VCaP (cell line): ENCODE measurements at regions not wholly inside any gene's neighbourhood (a gene's known extent, or its start where the extent isn't known, plus 50 kb on each side); places are given as distances from the start of the nearest gene placed in this dataset.
A peak's percentile ranks its signal among the peaks of the same experiment; 100 is the strongest.

Source experiments
- H3K27ac ChIP-seq: fragments of 450-650 bp; 2 replicates; pipeline ENCODE4 v1.5.1; 2017
- TF ChIP-seq, protein P1 (sequence below): fragments of 450-650 bp; conservative IDR thresholded peaks from 2 replicates; pipeline ENCODE4 v1.5.1; 2017; ENCODE audit warnings: mild to moderate bottlenecking, moderate library complexity

- TF ChIP-seq, protein P1, sequence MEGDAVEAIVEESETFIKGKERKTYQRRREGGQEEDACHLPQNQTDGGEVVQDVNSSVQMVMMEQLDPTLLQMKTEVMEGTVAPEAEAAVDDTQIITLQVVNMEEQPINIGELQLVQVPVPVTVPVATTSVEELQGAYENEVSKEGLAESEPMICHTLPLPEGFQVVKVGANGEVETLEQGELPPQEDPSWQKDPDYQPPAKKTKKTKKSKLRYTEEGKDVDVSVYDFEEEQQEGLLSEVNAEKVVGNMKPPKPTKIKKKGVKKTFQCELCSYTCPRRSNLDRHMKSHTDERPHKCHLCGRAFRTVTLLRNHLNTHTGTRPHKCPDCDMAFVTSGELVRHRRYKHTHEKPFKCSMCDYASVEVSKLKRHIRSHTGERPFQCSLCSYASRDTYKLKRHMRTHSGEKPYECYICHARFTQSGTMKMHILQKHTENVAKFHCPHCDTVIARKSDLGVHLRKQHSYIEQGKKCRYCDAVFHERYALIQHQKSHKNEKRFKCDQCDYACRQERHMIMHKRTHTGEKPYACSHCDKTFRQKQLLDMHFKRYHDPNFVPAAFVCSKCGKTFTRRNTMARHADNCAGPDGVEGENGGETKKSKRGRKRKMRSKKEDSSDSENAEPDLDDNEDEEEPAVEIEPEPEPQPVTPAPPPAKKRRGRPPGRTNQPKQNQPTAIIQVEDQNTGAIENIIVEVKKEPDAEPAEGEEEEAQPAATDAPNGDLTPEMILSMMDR: no peak
- no peak overlapping the region for H3K27ac ChIP-seq
These were observed 277.9 kb upstream of the THBS1 start for GRCh38 chr15:39302936-39303335.

GRCh38 chr15:39304201-39304841 lies 276.6 kb upstream of the THBS1 start:
- TF ChIP-seq, protein P1: no peak
- H3K27ac ChIP-seq: no peak overlapping the region

DNA sequence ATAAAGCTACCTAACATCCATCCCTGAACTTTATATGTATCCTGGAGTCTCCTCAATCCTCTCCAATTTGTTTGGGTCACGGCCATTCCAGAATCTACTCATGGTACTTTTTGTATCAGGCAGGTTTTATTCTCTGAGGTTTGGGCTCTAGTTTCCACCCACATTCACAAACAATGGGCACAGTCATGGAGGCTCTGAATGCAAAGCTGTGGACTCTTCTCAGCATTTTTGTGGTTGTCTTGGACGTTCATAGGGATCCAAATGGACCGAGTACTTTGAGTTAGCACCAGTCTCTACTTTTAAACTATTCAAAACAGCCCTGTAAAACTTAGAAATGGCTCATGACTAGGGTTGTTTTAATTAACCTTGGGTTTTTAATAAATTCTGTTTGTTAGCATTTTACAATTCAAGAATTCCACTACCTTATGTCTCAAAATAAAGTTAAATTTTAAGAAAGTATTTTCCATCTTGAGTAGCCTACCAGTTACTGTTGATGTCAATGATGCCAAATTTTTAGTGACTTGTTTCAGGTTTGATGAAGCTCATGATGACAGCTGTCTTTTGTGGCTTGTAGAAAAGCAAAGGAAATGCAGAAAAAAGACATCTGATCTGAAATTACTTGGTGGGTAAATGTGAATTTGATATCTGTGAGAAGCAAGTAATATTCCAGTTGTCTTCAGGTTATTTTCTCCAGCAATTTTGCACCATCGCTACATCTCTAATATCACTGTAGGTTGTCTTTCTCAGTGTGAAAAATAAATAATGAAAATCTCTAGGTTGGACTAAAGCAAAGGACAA lies 275.7 kb upstream of the THBS1 start:
- no peak overlapping the region for H3K27ac ChIP-seq
- TF ChIP-seq, protein P1: no peak

- no peak overlapping the region for H3K27ac ChIP-seq
- TF ChIP-seq, protein P1: no peak
These were observed 270.2 kb upstream of the THBS1 start for GRCh38 chr15:39310633-39311032.

DNA sequence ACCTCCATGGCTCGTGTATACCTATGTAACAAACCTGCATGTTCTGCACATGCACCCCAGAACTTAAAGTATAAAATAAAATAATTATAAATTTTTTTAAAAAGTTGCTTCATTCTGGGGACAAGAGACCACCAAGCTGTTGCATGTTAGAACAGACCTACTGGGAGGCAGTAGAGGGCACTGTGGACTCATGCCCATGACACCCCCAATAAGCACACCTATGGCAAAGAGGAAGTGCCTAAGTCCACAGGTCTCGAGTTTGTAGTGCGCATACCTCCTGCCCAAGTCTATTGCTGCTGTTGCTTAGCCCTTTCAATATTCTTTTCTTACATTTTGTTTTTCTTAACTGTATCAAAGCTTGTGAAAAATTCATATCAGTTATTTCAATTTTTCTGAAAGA lies 267.9 kb upstream of the THBS1 start:
- TF ChIP-seq, protein P1: peak; percentile 30; the same call in 1 of the 2 replicates

DNA sequence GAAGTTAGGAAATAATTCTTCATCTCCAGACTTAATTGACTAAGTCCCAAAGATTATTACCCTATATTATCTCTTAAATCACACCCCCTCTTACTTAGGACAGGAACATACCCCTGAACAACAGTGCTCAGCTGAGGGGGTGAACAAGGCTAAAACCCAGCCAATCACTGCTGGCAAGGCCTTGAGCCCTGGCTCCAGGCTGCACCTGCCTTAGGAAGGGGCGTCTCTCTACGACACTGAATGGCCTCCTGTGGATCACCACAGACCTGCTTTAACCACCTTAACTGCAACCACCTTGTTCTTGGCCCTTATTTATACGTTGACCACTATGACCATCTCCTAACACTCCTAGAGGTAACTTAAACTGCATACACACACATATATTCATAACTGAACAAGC lies 267.4 kb upstream of the THBS1 start:
- no peak overlapping the region for H3K27ac ChIP-seq
- TF ChIP-seq, protein P1: no peak

More for the DNA sequence above, 267.9 kb upstream of the THBS1 start:
- no peak overlapping the region for H3K27ac ChIP-seq

- TF ChIP-seq, protein P1: no peak
- H3K27ac ChIP-seq: no peak overlapping the region
These were observed 267.0 kb upstream of the THBS1 start for GRCh38 chr15:39313881-39314280.
